Skeletal muscle tissue (tissue), 3 donors: ENCODE measurements at regions not wholly inside any gene's neighbourhood (a gene's known extent, or its start where the extent isn't known, plus 50 kb on each side); places are given as distances from the start of the nearest gene placed in this dataset.
"Not testable (repeated sequence)": the region's sequence is repeated elsewhere in the genome, so short reads cannot be mapped to it uniquely, and the experiment has no call there.

Experiments
- H3K27ac ChIP-seq: one replicate; pipeline ENCODE4 v1.7.0; 2013; ENCODE audit warnings: mild to moderate bottlenecking, low read depth, low read length, inconsistent platforms
- H3K27me3 ChIP-seq, 3 donors: one replicate each; pipeline ENCODE4 v1.7.0; 2013; ENCODE audit warnings: low read length in 3 of 3; ENCODE audit not compliant: control insufficient read depth in 3 of 3, insufficient read depth in 3 of 3
- H3K36me3 ChIP-seq, 3 donors: one replicate each; pipeline ENCODE4 v1.7.0; 2013; ENCODE audit warnings: low read length in 3 of 3; ENCODE audit not compliant: control insufficient read depth in 3 of 3, insufficient read depth in 3 of 3
- H3K4me1 ChIP-seq, 3 donors: one replicate each; pipeline ENCODE4 v1.7.0; 2013; ENCODE audit warnings: low read length in 3 of 3, mild to moderate bottlenecking in 3 of 3; ENCODE audit not compliant: control insufficient read depth in 3 of 3, insufficient read depth in 3 of 3
- H3K4me3 ChIP-seq, 3 donors: one replicate each; pipeline ENCODE4 v1.7.0; 2013; ENCODE audit warnings: low read length in 3 of 3
- H3K9ac ChIP-seq, 3 donors: one replicate each; pipeline ENCODE4 v1.7.0; 2013; ENCODE audit warnings: low read length in 3 of 3, mild to moderate bottlenecking in 3 of 3, moderate library complexity in 2 of 3, low read depth in 1 of 3
- H3K9me3 ChIP-seq, 3 donors: one replicate each; pipeline ENCODE4 v1.7.0; 2013; ENCODE audit warnings: low read length in 3 of 3; ENCODE audit not compliant: control insufficient read depth in 3 of 3
- donor health status: Osteomylitis.

GRCh38 chr20:29419378-29419777 lies 1838.1 kb upstream of the DEFB115 start:
- Histone ChIP-seq H3K27ac (no peak overlapping the region), H3K4me1 (no peaks in the 10 kb centered on the region), H3K4me3 (no peak overlapping the region), H3K27me3 (no peaks in the 10 kb centered on the region), H3K9ac (no peak overlapping the region), H3K36me3 (no peaks in the 10 kb centered on the region), H3K9me3 (no peaks in the 10 kb centered on the region)

DNA sequence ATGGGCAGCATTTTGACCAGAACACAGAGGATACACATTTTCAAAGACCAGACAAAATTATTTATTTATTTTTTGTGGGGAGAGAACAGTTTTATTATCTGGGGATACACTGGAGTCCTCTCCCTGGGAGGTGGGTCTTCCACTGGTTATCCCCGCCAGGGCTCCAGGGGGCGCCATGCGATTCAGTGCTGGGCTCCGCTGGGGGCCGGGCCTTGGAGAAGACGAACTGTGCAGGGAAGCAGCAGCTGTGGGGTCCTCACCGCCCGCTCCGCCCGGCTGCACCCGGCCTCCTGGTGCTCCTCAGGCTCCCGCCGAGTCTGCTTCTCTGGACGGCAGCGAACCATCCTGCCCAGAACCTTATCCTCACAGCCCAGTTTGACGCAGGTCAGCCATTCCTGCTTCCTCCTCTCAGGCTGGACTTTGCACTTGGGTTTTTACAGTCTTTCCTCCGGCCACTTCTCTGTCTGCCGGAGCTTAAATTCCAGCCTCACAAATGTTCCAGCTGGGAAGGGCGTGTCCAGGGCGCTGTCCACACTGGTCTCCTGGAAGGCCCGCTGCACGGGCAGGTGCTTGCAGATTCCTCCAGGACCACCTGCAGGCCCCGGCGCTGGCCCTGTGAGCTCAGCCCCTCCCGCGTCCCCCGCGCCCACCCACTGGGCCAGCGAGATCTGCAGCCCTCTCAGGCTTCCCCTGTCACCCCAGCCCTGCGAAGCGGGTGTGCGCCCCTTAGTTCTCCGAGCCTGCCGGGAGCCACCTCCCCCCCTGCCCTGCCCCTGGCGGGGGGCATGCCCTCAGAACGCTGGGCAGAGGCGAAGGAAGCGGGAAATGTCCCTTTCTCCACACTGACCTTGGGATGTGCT lies 1830.0 kb upstream of the DEFB115 start:
- Histone ChIP-seq H3K27me3 (no peaks in the 10 kb centered on the region), H3K9ac (no peak overlapping the region), H3K36me3 (no peaks in the 10 kb centered on the region), H3K27ac (no peak overlapping the region), H3K4me3 (no peak overlapping the region), H3K4me1 (no peaks in the 10 kb centered on the region), H3K9me3 (no peaks in the 10 kb centered on the region)

DNA sequence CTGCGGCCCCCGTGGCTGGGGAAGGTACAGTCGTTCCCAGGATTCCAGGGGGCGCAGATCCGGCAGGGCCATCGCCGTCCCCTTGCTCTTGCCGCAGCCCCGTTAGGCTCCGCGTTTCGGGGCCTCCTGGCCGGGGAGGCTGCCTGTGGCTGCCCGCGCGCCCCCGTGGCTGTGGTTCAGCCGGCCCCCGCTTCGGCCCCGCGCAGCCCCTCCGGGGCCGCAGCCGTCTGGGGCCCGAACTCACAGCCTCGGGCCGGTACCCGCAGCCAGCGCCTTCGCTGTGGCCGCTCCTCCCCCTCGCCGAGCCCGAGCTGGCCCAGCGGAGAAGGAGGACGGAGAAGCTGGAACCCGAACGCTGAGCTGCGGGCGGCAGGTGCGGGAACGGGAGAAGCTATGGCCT lies 1826.9 kb upstream of the DEFB115 start:
- H3K9ac ChIP-seq = no peak overlapping the region
- no peaks in the 10 kb centered on the region for H3K27me3 ChIP-seq

GRCh38 chr20:29440721-29441120 lies 1816.7 kb upstream of the DEFB115 start:
- H3K4me1 ChIP-seq, H3K27ac ChIP-seq, H3K9me3 ChIP-seq, H3K9ac ChIP-seq, H3K27me3 ChIP-seq, H3K4me3 ChIP-seq, H3K36me3 ChIP-seq: not testable (repeated sequence)

More for the DNA sequence above, 1826.9 kb upstream of the DEFB115 start:
- no peaks in the 10 kb centered on the region for H3K9me3 ChIP-seq
- H3K27ac ChIP-seq = no peak overlapping the region
- no peak overlapping the region for H3K4me3 ChIP-seq
- no peaks in the 10 kb centered on the region for H3K36me3 ChIP-seq
- no peaks in the 10 kb centered on the region for H3K4me1 ChIP-seq

DNA sequence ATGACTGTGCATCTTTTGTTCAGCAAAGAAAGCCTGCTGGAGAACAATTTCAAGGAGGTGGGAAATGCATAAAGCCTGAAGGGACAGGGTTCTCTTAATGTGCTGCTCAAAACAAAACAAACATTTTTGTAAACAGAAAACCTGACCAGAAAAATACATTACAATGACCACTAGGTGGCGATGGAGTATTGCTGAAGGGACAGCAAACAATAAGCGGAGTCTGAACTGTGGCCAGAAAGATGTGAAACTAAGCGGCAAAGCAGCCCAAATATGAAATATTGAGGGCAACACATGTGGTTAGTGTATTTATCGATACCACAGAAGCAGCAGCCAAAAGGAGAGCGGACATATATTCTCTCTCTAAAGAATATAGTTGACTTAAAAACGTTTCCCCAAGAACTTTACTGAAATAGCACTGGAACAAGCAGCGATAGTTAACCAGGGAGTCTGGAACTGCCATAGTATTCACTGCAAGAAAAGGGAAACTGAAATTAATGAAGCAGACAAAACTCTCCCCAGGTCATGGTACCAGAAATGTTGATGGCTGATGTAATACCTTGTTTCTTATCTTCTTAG lies 1814.2 kb upstream of the DEFB115 start:
- not testable (repeated sequence) for H3K27me3 ChIP-seq, H3K9ac ChIP-seq, H3K4me1 ChIP-seq, H3K36me3 ChIP-seq, H3K9me3 ChIP-seq, H3K27ac ChIP-seq
- H3K4me3 ChIP-seq = peak overlapping the region in 2 of 3 donors; percentile 24 to 48

DNA sequence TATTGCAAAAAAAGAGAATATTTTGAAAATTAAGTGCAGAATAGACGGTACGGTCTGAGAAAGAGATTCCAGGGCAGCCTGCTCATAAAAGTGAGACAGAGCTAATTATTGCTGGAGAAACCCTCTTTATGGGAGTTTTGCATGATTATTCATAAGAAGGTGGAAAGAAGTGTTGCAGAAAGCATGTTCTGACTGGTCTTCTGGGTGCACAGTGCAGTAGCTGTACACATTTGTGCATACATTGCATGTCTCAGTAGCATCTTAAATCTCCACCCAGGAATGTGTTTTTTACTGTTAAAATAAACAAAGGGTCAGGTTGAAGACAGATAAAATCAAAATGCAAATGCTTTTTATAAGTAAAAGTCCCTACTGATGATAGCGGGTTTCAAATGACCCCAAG lies 1813.6 kb upstream of the DEFB115 start:
- Histone ChIP-seq H3K36me3 (no peaks in the 10 kb centered on the region), H3K4me3 (no peak overlapping the region), H3K27me3 (peaks cover 0 to 5% (median 0%) of the 10 kb centered on the region in 3 donors), H3K4me1 (no peaks in the 10 kb centered on the region), H3K9ac (no peak overlapping the region), H3K9me3 (no peaks in the 10 kb centered on the region), H3K27ac (no peak overlapping the region)

DNA sequence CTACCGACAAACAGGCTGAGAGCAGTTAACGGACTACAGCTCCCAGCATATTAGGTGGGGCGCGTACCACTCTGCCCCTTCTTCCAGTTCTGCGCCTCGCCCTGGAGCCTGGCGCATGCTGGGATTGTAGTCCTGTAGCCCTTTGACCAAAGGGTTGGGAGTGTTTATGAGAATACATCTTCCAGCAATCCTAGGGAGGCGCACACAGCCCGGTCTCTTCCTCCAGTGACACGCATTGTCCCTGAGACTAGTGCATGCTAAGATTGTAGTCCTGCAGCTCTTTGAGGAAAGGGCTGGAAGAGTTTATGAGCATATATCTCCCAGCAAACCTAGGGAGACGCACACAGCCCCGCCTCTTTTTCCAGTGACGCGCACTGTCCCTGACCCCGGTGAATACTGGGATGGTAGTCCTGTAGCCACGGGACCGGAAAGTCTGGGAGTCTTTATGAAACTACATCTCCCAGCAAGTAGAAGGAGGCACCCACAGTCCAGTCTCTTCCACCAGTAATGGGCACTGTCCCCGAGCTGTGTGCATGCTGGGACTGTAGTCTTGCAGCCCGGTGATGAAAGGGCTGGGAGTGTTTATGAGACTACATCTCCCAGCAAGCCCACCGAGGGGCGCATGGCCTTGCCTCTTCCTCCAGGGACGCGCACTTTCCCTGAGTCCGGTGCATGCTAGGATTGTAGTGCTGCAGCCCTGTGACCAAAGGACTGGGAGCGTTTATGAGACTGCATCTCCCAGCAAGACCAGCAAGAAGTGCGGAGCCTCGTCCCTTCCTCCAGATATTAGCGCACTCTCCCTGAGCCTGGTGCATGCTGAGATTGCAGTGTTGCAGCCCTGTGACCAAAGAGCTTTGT lies 1812.2 kb upstream of the DEFB115 start:
- not testable (repeated sequence) for H3K27me3 ChIP-seq, H3K9me3 ChIP-seq, H3K27ac ChIP-seq, H3K36me3 ChIP-seq, H3K4me1 ChIP-seq
- Histone ChIP-seq H3K4me3 (peak overlapping the region in 2 of 3 donors; percentile 38 to 60), H3K9ac (peak overlapping the region in 1 of 3 donors; percentile 64)

DNA sequence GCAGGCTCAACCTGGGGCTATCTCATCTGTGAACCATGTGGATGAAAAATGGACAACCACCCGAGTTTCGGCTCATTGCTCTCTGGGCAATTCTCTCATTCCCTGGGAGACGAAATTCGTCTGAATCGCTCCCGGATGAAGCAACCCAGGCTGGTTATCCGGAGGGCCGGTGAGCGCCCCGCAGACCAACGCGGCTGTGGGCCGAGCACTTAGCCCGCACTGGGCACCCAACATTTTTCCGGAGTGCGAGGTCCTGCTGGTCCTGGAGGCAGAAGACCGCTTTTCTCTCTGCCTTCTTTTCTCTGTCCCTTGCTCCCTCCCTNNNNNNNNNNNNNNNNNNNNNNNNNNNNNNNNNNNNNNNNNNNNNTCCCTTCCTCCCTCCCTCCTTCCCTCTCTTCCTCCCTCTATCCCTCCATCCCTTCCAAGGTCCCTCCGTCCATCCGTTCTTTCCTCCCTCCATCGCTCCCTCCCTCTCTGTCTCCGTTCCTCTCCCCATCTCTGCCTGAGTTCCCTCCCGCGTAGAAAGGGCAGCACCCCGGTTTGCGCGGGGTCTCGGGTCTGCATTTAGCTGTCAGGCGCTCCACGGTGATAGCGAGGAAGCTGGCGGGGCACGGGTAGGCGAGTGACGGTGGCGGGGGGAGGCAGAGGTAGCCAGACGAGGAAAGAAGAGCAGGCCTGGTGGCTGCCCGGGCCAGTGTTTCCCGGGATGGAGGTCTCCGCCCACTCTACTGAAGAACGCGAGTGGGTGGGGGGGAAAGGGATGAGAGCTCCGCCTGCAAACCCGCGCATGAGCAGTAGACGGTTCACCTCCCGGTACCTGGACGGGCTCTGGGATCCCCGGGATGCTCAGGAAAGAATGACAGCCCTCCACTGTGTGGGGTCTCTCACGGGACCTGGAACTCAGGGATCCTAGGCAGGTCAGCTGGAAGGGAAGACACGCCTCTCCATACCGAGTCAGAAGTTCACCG lies 1809.7 kb upstream of the DEFB115 start:
- not testable (repeated sequence) for H3K9me3 ChIP-seq, H3K4me1 ChIP-seq, H3K27ac ChIP-seq, H3K9ac ChIP-seq, H3K4me3 ChIP-seq, H3K36me3 ChIP-seq, H3K27me3 ChIP-seq

DNA sequence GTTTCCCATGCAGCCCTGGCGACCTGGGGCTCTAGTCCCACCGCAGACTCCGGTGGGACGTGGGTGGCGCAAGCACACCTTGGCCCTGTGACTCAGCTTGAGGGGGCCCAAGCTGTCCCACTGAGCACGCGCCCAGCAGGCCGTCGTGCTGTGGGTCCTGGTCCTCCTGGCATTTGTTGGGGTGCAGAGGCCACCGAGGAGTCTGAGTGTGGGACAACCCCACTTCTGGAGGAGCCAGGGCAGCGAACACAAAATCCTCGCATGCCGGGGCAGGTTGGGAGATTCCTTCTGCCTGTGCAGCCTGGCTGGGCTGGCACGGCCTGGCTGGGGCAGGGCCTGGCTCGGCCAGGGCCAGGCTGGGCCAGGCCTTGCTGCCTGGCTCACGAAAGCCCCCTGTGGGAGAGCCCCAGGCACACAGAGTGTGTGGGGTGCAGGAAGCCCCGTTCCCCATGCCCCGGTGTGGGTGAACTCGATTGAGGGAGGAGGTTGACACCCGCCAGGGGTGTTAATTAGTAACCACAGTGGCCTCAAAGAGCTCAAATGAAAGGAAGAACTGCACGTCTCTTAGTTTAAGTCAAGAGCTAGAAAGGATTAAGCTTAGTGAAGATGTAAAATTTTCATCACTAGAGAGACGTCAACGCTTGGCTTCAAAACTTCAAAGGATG lies 1808.5 kb upstream of the DEFB115 start:
- Histone ChIP-seq H3K27ac (no peak overlapping the region), H3K9me3 (no peaks in the 10 kb centered on the region), H3K9ac (no peak overlapping the region), H3K27me3 (peaks cover 0 to 5% (median 0%) of the 10 kb centered on the region in 3 donors), H3K36me3 (no peaks in the 10 kb centered on the region), H3K4me1 (no peaks in the 10 kb centered on the region), H3K4me3 (no peak overlapping the region)
